GM10248 (cell line): ENCODE measurements at regions not wholly inside any gene's neighbourhood (a gene's known extent, or its start where the extent isn't known, plus 50 kb on each side); places are given as distances from the start of the nearest gene placed in this dataset.

Experiments
- CTCF ChIA-PET: fragments of 300-600 bp; sonication (Branson Sonifier 250); formaldehyde crosslinking; extraction: SDS; loops from one replicate; lab custom pipeline; 2021; ENCODE audit warnings: antibody characterized with exemption; lab: Yijun Ruan, JAX
- POLR2A ChIA-PET: fragments of 350-650 bp; sonication (Branson Sonifier 250); formaldehyde crosslinking; extraction: SDS; loops from one replicate; lab custom pipeline; 2020; ENCODE audit warnings: antibody characterized with exemption; lab: Yijun Ruan, JAX
- DNase-seq: peaks from one replicate; pipeline ENCODE4 v3.0.0; 2012; ENCODE audit errors: extremely low spot score
- TF ChIP-seq, protein P1 (sequence below): IDR thresholded peaks from 2 replicates; pipeline ENCODE4 v1.5.1; 2012; ENCODE audit warnings: mild to moderate bottlenecking, low read depth; ENCODE audit errors: extremely low read depth, missing control alignments, control extremely low read depth

DNA sequence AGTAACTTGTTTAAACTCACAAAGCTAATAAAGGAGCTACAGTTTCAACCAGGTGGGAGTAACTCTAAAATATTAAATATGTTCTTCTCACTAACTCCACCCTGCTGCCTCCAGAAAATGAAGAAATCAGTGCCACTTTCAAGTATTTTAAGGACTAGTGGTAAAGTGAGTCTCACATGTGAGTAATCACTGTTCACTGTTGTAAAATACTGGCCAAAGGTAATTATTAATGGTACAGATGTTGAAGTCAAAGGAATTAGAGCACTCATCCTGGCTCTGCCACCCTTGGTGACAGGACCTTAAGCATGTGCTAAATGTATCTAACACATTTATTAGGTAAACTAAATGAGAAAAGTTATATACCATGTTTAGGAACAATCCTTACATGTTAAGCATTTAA, 430.7 kb downstream of the BRINP1 start:
- no peak for DNase-seq
- TF ChIP-seq, protein P1, sequence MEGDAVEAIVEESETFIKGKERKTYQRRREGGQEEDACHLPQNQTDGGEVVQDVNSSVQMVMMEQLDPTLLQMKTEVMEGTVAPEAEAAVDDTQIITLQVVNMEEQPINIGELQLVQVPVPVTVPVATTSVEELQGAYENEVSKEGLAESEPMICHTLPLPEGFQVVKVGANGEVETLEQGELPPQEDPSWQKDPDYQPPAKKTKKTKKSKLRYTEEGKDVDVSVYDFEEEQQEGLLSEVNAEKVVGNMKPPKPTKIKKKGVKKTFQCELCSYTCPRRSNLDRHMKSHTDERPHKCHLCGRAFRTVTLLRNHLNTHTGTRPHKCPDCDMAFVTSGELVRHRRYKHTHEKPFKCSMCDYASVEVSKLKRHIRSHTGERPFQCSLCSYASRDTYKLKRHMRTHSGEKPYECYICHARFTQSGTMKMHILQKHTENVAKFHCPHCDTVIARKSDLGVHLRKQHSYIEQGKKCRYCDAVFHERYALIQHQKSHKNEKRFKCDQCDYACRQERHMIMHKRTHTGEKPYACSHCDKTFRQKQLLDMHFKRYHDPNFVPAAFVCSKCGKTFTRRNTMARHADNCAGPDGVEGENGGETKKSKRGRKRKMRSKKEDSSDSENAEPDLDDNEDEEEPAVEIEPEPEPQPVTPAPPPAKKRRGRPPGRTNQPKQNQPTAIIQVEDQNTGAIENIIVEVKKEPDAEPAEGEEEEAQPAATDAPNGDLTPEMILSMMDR: no peak
- POLR2A ChIA-PET: no interaction called here
- CTCF ChIA-PET: no interaction called here

DNA sequence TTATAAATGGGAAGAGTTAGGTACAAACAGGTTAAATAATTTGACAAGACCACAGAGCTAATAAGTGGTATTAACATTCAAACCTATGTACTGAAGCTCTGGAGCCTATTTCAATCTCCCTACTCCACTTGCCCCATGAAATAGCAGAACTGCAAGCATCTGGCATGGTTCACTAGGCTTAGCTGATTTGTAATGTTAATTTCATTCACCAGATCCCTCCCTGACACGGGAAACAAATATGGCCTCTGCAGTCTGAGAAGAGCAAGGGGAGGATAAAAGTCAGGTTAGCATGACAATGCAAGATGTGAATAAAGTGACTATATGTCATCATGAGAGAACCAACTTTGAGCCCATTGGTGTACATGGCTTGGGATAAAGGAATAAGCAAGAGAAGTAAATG, 428.8 kb downstream of the BRINP1 start:
- DNase-seq: no peak
- ChIA-PET CTCF (interaction anchor here (1.1 kb wide), 1 partner anchor 10 kb away, joined by 4 read pairs; no protein-coding TSS in a partner anchor), POLR2A (no interaction called here)
- TF ChIP-seq, protein P1: no peak

DNA sequence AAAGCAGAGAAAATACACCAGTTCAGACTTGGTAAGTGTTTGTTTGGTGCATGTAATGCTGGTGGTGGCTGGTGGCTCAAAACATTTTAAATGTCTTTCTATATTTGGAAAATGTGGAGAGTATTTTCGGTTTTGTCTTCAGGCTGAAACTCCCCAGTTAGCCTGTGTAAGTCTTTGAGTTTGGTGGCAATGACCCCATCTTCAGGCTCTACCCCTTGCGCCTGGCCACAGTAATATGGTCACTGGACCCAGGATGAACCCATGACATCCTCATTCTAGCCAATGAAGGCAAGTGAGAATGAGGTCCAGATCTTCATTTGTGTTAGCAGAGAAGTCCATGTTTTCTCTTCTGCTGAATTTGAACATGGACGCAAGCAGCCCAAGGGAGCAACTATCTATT, 422.6 kb downstream of the BRINP1 start:
- CTCF ChIA-PET: interaction anchor here (1.6 kb wide), 1 partner anchor 11 kb away, joined by 4 read pairs; no protein-coding TSS in a partner anchor
- DNase-seq: no peak
- TF ChIP-seq, protein P1: no peak
- POLR2A ChIA-PET: no interaction called here

GRCh38 chr9:118954857-118955256, 414.4 kb downstream of the BRINP1 start:
- ChIA-PET CTCF (no interaction called here), POLR2A (no interaction called here)
- TF ChIP-seq, protein P1: no peak
- no peak for DNase-seq

- TF ChIP-seq, protein P1: no peak
- ChIA-PET POLR2A (no interaction called here), CTCF (interaction anchor here (1.2 kb wide), 1 partner anchor 10 kb away, joined by 4 read pairs; no protein-coding TSS in a partner anchor)
- DNase-seq: no peak
Measured at GRCh38 chr9:118957585-118957984, 411.6 kb downstream of the BRINP1 start.

DNA sequence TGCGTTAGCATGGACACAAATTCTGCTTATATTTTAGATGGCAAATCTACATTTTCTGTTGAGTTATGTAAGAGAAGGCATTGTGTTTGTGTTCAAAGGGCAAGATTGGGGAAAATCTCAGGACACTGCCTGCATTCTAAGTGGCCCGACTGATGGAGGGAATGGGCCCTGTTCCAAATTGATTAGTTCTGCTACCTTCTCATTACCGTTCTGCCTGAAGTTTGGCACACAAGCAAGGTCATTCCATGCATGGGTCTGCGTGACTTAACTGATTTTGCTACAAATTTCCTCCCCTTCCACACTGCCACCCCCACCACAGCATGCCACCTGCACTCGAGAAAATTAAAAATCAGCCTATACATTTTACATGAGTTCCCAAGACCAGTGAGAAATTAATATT, 409.9 kb downstream of the BRINP1 start:
- TF ChIP-seq, protein P1: no peak
- DNase-seq: no peak
- ChIA-PET POLR2A (no interaction called here), CTCF (no interaction called here)
